CD4-positive, alpha-beta memory T cell (primary cell): ENCODE measurements at regions not wholly inside any gene's neighbourhood (a gene's known extent, or its start where the extent isn't known, plus 50 kb on each side); places are given as distances from the start of the nearest gene placed in this dataset.

Experiments
- CTCF ChIA-PET: fragments of 350-600 bp; sonication (Branson Sonifier 250); formaldehyde crosslinking; loops from one replicate; lab custom pipeline; 2021; ENCODE audit warnings: inconsistent platforms; ENCODE audit not compliant: partially characterized antibody; lab: Charles Lee
- POLR2A ChIA-PET: fragments of 350-600 bp; sonication (Branson Sonifier 250); formaldehyde crosslinking; loops from one replicate; lab custom pipeline; 2021; ENCODE audit not compliant: partially characterized antibody; lab: Charles Lee
- DNase-seq, 5 donors: peaks; one replicate each; pipeline versions ENCODE4 v3.0.0 to v3.0.0-alpha.2; 2020 to 2022; ENCODE audit warnings: mixed read lengths in 1 of 5
- H3K27ac ChIP-seq: one replicate; pipeline ENCODE4 v1.7.0; 2013; ENCODE audit warnings: low read depth, low read length
- H3K27me3 ChIP-seq: 2 replicates; pipeline ENCODE4 v1.7.0; 2013; ENCODE audit warnings: mild to moderate bottlenecking, low read length, moderate library complexity; ENCODE audit not compliant: insufficient read depth
- H3K36me3 ChIP-seq: 2 replicates; pipeline ENCODE4 v1.7.0; 2013; ENCODE audit warnings: mild to moderate bottlenecking, low read length, moderate library complexity; ENCODE audit not compliant: insufficient read depth
- H3K4me1 ChIP-seq: 2 replicates; pipeline ENCODE4 v1.7.0; 2013; ENCODE audit warnings: mild to moderate bottlenecking, low read length, moderate library complexity; ENCODE audit not compliant: insufficient read depth
- H3K4me3 ChIP-seq, 2 donors: one replicate each; pipeline ENCODE4 v1.7.0; 2013; ENCODE audit warnings: low read length in 2 of 2, mild to moderate bottlenecking in 1 of 2
- H3K9me3 ChIP-seq, 2 donors: one replicate each; pipeline ENCODE4 v1.7.0; 2013; ENCODE audit warnings: low read length in 2 of 2, control low read depth in 1 of 2; ENCODE audit not compliant: control insufficient read depth in 1 of 2
- H3K27ac Mint-ChIP-seq, 7 donors: one replicate each; pipeline ENCODE4 v1.8.0; 2020 to 2021; ENCODE audit warnings: mixed read lengths in 7 of 7, mild to moderate bottlenecking in 6 of 7, inconsistent platforms in 3 of 7, moderate library complexity in 3 of 7
- H3K27me3 Mint-ChIP-seq, 2 donors: one replicate each; pipeline ENCODE4 v1.8.0; 2020 to 2021; ENCODE audit warnings: mixed read lengths in 2 of 2
- H3K36me3 Mint-ChIP-seq, 2 donors: one replicate each; pipeline ENCODE4 v1.8.0; 2020 to 2021; ENCODE audit warnings: mixed read lengths in 2 of 2, inconsistent platforms in 1 of 2, mild to moderate bottlenecking in 1 of 2
- H3K4me1 Mint-ChIP-seq, 4 donors: one replicate each; pipeline ENCODE4 v1.8.0; 2020 to 2021; ENCODE audit warnings: mixed read lengths in 4 of 4, mild to moderate bottlenecking in 1 of 4
- H3K4me3 Mint-ChIP-seq, 8 donors: one replicate each; pipeline ENCODE4 v1.8.0; 2020 to 2021; ENCODE audit warnings: mixed read lengths in 8 of 8, mild to moderate bottlenecking in 7 of 8, moderate library complexity in 6 of 8, inconsistent platforms in 3 of 8
- H3K9me3 Mint-ChIP-seq, 8 donors: one replicate each; pipeline ENCODE4 v1.8.0; 2020 to 2021; ENCODE audit warnings: mixed read lengths in 8 of 8, mild to moderate bottlenecking in 5 of 8, inconsistent platforms in 3 of 8, moderate library complexity in 1 of 8
- intact Hi-C: fragments of 100-400 bp; cut with micrococcal nuclease; formaldehyde crosslinking; loops from one replicate; pipeline ENCODE4 v1.15.1; 2023

GRCh38 chr2:120819720-120820210, 84.1 kb downstream of the GLI2 start:
- Histone ChIP-seq H3K36me3 (no peaks in the 10 kb centered on the region), H3K4me1 (no peaks in the 10 kb centered on the region), H3K4me3 (no peak overlapping the region), H3K9me3 (no peaks in the 10 kb centered on the region), H3K27me3 (no peaks in the 10 kb centered on the region), H3K27ac (no peak overlapping the region)
- Mint-ChIP-seq H3K4me1 (no peaks in the 10 kb centered on the region), H3K4me3 (no peak overlapping the region), H3K36me3 (no peaks in the 10 kb centered on the region), H3K27ac (no peak overlapping the region), H3K9me3 (no peaks in the 10 kb centered on the region), H3K27me3 (peaks cover 0 to 4% of the 10 kb centered on the region in 2 donors)
- DNase-seq, result no peak
- CTCF ChIA-PET, result no interaction called here
- intact Hi-C loops, result no loop called here
- POLR2A ChIA-PET, result no interaction called here

DNA sequence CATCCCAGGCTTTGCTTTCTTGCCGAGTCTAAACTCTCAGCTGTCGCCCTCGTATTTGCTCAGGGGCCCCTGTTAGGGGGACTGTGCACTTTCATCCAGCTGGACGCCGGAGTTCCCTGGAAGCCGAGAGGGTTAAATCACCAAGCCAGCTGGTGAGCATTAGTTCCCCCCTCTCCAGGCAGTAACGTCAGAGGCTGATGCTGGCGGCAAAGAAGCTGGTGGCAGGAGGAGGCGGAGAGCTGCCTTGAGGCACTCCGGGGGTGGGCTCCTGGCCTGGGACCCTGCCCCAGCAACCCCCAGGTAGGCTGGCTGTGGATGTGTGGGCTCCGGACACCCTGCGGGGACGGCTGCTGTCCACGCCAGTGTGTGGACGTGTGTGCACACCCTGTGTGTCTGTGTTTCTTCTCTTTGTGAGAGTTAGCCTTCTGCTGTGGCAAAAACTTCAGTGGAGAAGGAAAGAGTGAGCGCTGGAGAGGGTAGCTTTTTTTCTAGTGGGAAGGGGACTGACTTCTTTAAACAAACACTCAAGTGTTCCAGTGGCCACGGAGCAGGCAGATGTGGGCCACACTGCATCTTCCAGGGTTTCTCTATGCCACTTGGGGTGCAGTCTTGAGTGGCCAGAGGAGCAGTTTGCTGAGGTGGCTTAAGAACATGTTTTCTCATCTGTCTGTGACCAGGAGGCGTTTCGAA, 84.7 kb downstream of the GLI2 start:
- no peaks in the 10 kb centered on the region for H3K9me3 Mint-ChIP-seq
- peaks cover 0 to 4% of the 10 kb centered on the region in 2 donors for H3K27me3 Mint-ChIP-seq
- no peaks in the 10 kb centered on the region for H3K36me3 ChIP-seq
- POLR2A ChIA-PET, result no interaction called here
- H3K4me1 Mint-ChIP-seq, result no peaks in the 10 kb centered on the region
- no peak for DNase-seq
- H3K27me3 ChIP-seq, result no peaks in the 10 kb centered on the region
- intact Hi-C loops, result no loop called here
- H3K4me3 ChIP-seq, result no peak overlapping the region
- H3K36me3 Mint-ChIP-seq, result no peaks in the 10 kb centered on the region
- H3K4me3 Mint-ChIP-seq, result no peak overlapping the region
- no peak overlapping the region for H3K27ac Mint-ChIP-seq
- no peaks in the 10 kb centered on the region for H3K4me1 ChIP-seq
- H3K9me3 ChIP-seq, result no peaks in the 10 kb centered on the region
- H3K27ac ChIP-seq, result no peak overlapping the region
- CTCF ChIA-PET, result no interaction called here

- Mint-ChIP-seq H3K4me3 (no peak overlapping the region), H3K27ac (no peak overlapping the region), H3K9me3 (no peaks in the 10 kb centered on the region), H3K36me3 (no peaks in the 10 kb centered on the region), H3K27me3 (peaks cover 0 to 4% of the 10 kb centered on the region in 2 donors), H3K4me1 (no peaks in the 10 kb centered on the region)
- Histone ChIP-seq H3K4me1 (no peaks in the 10 kb centered on the region), H3K27me3 (no peaks in the 10 kb centered on the region), H3K27ac (no peak overlapping the region), H3K4me3 (no peak overlapping the region), H3K9me3 (no peaks in the 10 kb centered on the region), H3K36me3 (no peaks in the 10 kb centered on the region)
- ChIA-PET CTCF (no interaction called here), POLR2A (no interaction called here)
- intact Hi-C loops, result no loop called here
- DNase-seq, result no peak
Observed at GRCh38 chr2:120820953-120821279, 85.2 kb downstream of the GLI2 start.

GRCh38 chr2:120821446-120822160, 85.9 kb downstream of the GLI2 start:
- Histone ChIP-seq H3K36me3 (no peaks in the 10 kb centered on the region), H3K27ac (no peak overlapping the region), H3K4me3 (no peak overlapping the region), H3K27me3 (no peaks in the 10 kb centered on the region), H3K9me3 (no peaks in the 10 kb centered on the region), H3K4me1 (no peaks in the 10 kb centered on the region)
- Mint-ChIP-seq H3K4me3 (no peak overlapping the region), H3K36me3 (no peaks in the 10 kb centered on the region), H3K9me3 (no peaks in the 10 kb centered on the region), H3K27me3 (peaks cover 0 to 4% of the 10 kb centered on the region in 2 donors), H3K4me1 (no peaks in the 10 kb centered on the region), H3K27ac (no peak overlapping the region)
- intact Hi-C loops, result no loop called here
- CTCF ChIA-PET, result no interaction called here
- no peak for DNase-seq
- POLR2A ChIA-PET, result no interaction called here

- Histone ChIP-seq H3K27me3 (no peaks in the 10 kb centered on the region), H3K4me1 (no peaks in the 10 kb centered on the region), H3K4me3 (no peak overlapping the region), H3K27ac (no peak overlapping the region), H3K36me3 (no peaks in the 10 kb centered on the region), H3K9me3 (no peaks in the 10 kb centered on the region)
- ChIA-PET POLR2A (no interaction called here), CTCF (no interaction called here)
- no peaks in the 10 kb centered on the region for H3K4me1 Mint-ChIP-seq
- no peak overlapping the region for H3K27ac Mint-ChIP-seq
- H3K27me3 Mint-ChIP-seq, result peaks cover 0 to 4% of the 10 kb centered on the region in 2 donors
- H3K4me3 Mint-ChIP-seq, result no peak overlapping the region
- DNase-seq, result no peak
- H3K9me3 Mint-ChIP-seq, result no peaks in the 10 kb centered on the region
- intact Hi-C loops, result no loop called here
- no peaks in the 10 kb centered on the region for H3K36me3 Mint-ChIP-seq
Observed at GRCh38 chr2:120822933-120823332, 87.3 kb downstream of the GLI2 start.

DNA sequence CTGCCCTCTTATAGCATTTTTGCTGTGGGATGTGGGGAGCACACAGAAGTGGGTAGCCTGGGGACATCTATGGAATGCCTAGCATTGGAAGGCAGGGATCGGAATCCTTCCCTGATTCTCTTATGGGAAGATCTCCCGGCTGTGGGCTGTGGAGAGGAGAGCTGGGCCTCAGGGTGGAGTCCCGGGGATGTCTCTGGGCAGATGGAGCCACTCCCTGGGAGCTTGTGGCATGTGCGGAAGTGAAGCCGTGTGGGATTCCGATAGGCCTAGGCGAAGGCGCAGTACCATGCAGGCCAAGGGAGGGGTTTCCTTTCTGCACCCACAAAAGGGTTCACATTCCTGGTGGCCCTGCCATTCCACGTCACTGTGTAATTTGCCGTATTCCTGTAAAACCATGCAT, 87.9 kb downstream of the GLI2 start:
- Mint-ChIP-seq H3K9me3 (no peaks in the 10 kb centered on the region), H3K4me3 (no peak overlapping the region), H3K27ac (no peak overlapping the region), H3K27me3 (peaks cover 0 to 4% of the 10 kb centered on the region in 2 donors), H3K4me1 (no peaks in the 10 kb centered on the region), H3K36me3 (no peaks in the 10 kb centered on the region)
- intact Hi-C loops, result no loop called here
- CTCF ChIA-PET, result interaction anchor here (1.3 kb wide), 1 partner anchor 10 kb away, joined by 3 read pairs; no protein-coding TSS in a partner anchor
- no peak for DNase-seq
- H3K27ac ChIP-seq, result no peak overlapping the region
- no peaks in the 10 kb centered on the region for H3K4me1 ChIP-seq
- no peak overlapping the region for H3K4me3 ChIP-seq
- no peaks in the 10 kb centered on the region for H3K9me3 ChIP-seq
- POLR2A ChIA-PET, result no interaction called here
- no peaks in the 10 kb centered on the region for H3K27me3 ChIP-seq
- no peaks in the 10 kb centered on the region for H3K36me3 ChIP-seq

GRCh38 chr2:120824246-120824645, 88.6 kb downstream of the GLI2 start:
- CTCF ChIA-PET, result interaction anchor here (1.3 kb wide), 1 partner anchor 9 kb away, joined by 3 read pairs; no protein-coding TSS in a partner anchor
- POLR2A ChIA-PET, result no interaction called here

More at GRCh38 chr2:120824246-120824645, 88.6 kb downstream of the GLI2 start:
- H3K27ac Mint-ChIP-seq, result no peak overlapping the region
- Histone ChIP-seq H3K4me3 (no peak overlapping the region), H3K27ac (no peak overlapping the region), H3K27me3 (no peaks in the 10 kb centered on the region), H3K36me3 (no peaks in the 10 kb centered on the region), H3K4me1 (no peaks in the 10 kb centered on the region), H3K9me3 (no peaks in the 10 kb centered on the region)
- no peaks in the 10 kb centered on the region for H3K36me3 Mint-ChIP-seq
- H3K4me1 Mint-ChIP-seq, result no peaks in the 10 kb centered on the region
- DNase-seq, result no peak
- peaks cover 0 to 4% of the 10 kb centered on the region in 2 donors for H3K27me3 Mint-ChIP-seq
- H3K4me3 Mint-ChIP-seq, result no peak overlapping the region
- intact Hi-C loops, result no loop called here
- no peaks in the 10 kb centered on the region for H3K9me3 Mint-ChIP-seq
